Psoas muscle (tissue), 7 donors: ENCODE measurements at regions not wholly inside any gene's neighbourhood (a gene's known extent, or its start where the extent isn't known, plus 50 kb on each side); places are given as distances from the start of the nearest gene placed in this dataset.
A peak's percentile ranks its signal among the peaks of the same experiment; 100 is the strongest.

Source experiments
- ATAC-seq, 4 donors: fragments of 200-7000 bp; cut with Tn5 transposase; one replicate each; pipeline ENCODE4 v1.9.1; 2020; ENCODE audit warnings: moderate library complexity in 3 of 4, mild to moderate bottlenecking in 2 of 4
- DNase-seq, 2 donors: peaks; one replicate each; pipeline ENCODE4 v3.0.0-alpha.2; 2020
- H3K27ac ChIP-seq: fragments of 200-600 bp; one replicate; pipeline ENCODE4 v1.8.0; 2022
- H3K27me3 ChIP-seq, 3 donors: fragments of 200-600 bp in 1 of 3; one replicate each; pipeline versions ENCODE4 v1.6.1 to v1.8.0; 2013 to 2022; ENCODE audit warnings: low read length in 2 of 3, mild to moderate bottlenecking in 2 of 3, moderate library complexity in 1 of 3; ENCODE audit not compliant: insufficient read depth in 3 of 3
- H3K36me3 ChIP-seq, 2 donors: fragments of 200-600 bp in 1 of 2; one replicate each; pipeline versions ENCODE4 v1.6.1 to v1.8.0; 2013 to 2022; ENCODE audit warnings: low read depth in 1 of 2, mild to moderate bottlenecking in 1 of 2, moderate library complexity in 1 of 2; ENCODE audit not compliant: insufficient read depth in 1 of 2
- H3K4me1 ChIP-seq: fragments of 200-600 bp; one replicate; pipeline ENCODE4 v1.8.0; 2022
- H3K4me3 ChIP-seq: fragments of 200-600 bp; one replicate; pipeline ENCODE4 v1.8.0; 2022; ENCODE audit warnings: mild to moderate bottlenecking
- H3K9me3 ChIP-seq: fragments of 200-600 bp; one replicate; pipeline ENCODE4 v1.8.0; 2022
- WGBS, 3 donors: extraction: QIAGEN DNeasy Blood & Tissue Kit; methylation state at CpG; one replicate each; pipeline versions ENCODE4 v1.1.6 to v1.1.7; 2013; 5-methylcytosine and 5-hydroxymethylcytosine counted together
- intact Hi-C, 2 donors: fragments of 100-400 bp; cut with DNase I; formaldehyde crosslinking; loops; one replicate each; pipeline versions ENCODE4 v1.11.0 to v1.14.2; 2022
- TF ChIP-seq, protein P1 (sequence below): fragments of 200-600 bp; IDR thresholded peaks from one replicate; pipeline ENCODE4 v1.8.0; 2022; ENCODE audit warnings: antibody characterized with exemption
- donor health status: healthy with polysubstance abuse.
- donor health status: DM: no; HTN: no; CAD: no; lungs with moderate emphysema.
- donor health status: Bipolar disorder and iron deficiency.
- donor health status: healthy.
- donor health status: DM: yes; HTN: yes; CAD: no.
- donor health status: DM: no; HTN: no; CAD: no.
- donor health status: DM: yes; HTN: yes; CAD: no.

DNA sequence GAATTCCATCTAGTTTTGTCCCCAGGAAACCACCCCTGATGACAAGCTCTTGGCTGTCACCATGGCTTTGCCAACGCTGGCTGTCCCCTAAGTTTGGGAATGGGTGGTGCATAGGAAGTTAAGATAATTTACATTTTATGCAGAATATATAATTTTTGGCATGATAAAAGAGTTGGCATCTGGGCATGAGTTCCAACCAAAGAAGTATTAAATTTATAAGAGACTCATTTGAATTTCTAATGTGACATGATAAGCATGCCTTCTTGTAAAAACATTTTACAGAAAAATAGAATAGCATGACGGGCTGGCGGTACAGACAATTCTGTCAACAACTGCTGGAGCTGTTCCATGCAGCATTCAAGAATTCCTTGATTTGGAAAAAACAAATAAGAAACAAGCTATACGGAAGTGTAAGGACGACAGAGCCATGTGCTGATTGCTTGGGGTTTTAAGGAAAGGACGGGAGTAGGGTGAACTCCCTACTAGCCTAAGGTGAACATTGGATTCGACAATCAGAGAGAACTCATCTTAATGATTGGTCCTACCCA lies 106.8 kb upstream of the C1orf21 start:
- Histone ChIP-seq H3K4me1 (peaks cover 16% of the 10 kb centered on the region), H3K27ac (no peak overlapping the region), H3K36me3 (no peaks in the 10 kb centered on the region), H3K4me3 (no peak overlapping the region), H3K27me3 (no peaks in the 10 kb centered on the region), H3K9me3 (no peaks in the 10 kb centered on the region)
- WGBS, 3 donors, result 90 to 91% (median 90%) methylated on average over 7 of the region's 7 CpGs
- TF ChIP-seq, protein P1, sequence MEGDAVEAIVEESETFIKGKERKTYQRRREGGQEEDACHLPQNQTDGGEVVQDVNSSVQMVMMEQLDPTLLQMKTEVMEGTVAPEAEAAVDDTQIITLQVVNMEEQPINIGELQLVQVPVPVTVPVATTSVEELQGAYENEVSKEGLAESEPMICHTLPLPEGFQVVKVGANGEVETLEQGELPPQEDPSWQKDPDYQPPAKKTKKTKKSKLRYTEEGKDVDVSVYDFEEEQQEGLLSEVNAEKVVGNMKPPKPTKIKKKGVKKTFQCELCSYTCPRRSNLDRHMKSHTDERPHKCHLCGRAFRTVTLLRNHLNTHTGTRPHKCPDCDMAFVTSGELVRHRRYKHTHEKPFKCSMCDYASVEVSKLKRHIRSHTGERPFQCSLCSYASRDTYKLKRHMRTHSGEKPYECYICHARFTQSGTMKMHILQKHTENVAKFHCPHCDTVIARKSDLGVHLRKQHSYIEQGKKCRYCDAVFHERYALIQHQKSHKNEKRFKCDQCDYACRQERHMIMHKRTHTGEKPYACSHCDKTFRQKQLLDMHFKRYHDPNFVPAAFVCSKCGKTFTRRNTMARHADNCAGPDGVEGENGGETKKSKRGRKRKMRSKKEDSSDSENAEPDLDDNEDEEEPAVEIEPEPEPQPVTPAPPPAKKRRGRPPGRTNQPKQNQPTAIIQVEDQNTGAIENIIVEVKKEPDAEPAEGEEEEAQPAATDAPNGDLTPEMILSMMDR, result no peak
- DNase-seq (no peak), ATAC-seq (no peak)
- intact Hi-C loops, result no loop called here

DNA sequence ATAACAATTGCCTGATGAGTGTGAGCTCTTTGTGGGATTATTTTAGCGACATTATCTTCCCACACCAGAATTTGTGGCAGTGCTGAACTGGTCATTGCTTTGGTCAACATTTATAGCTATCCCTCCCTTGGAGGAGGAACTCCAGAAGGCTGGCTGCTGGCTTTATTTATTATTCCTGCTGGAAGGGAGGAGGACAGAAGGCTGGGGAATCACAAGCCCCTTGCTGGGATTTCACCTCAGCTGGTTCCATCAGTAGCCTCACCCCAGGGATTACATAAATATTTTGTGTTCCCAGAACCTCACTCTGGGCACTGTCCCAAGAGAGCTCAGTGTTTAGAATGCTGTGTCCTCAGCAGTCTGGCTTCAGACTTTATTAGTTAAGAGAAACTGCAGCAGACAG lies 102.8 kb upstream of the C1orf21 start:
- TF ChIP-seq, protein P1, result no peak
- no peaks in the 10 kb centered on the region for H3K36me3 ChIP-seq
- H3K27me3 ChIP-seq, result no peaks in the 10 kb centered on the region
- ATAC-seq, result peak; percentile 58 to 64 (median 62)
- DNase-seq, result no peak
- no peak overlapping the region for H3K4me3 ChIP-seq
- H3K9me3 ChIP-seq, result no peaks in the 10 kb centered on the region
- intact Hi-C loops, result no loop called here
- WGBS, 3 donors, result 21 to 23% (median 23%) methylated on average over 1 of the region's 1 CpG
- H3K27ac ChIP-seq, result peak overlapping the region; percentile 74
- H3K4me1 ChIP-seq, result peaks cover 25% of the 10 kb centered on the region

DNA sequence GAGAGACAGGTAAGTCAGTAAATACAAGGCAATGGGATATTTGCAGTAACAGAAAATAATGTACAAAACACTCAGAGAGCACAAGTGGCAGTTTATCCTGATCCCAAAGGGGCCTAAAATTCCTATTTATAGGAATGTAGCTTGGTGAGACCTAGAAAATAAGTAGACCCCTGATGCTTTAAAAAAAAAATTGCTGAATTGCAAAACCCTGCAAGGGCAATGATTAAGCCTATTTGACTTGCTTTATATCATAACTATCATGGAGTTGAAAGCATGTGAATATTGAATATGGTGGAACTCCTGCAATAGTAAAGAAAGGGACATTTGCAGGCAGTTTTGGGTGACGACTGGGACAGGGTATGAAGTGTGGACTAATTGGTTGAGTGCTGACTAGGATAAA lies 101.9 kb upstream of the C1orf21 start:
- ATAC-seq, result no peak
- WGBS, 3 donors, result 79 to 85% (median 83%) methylated on average over 1 of the region's 1 CpG

DNA sequence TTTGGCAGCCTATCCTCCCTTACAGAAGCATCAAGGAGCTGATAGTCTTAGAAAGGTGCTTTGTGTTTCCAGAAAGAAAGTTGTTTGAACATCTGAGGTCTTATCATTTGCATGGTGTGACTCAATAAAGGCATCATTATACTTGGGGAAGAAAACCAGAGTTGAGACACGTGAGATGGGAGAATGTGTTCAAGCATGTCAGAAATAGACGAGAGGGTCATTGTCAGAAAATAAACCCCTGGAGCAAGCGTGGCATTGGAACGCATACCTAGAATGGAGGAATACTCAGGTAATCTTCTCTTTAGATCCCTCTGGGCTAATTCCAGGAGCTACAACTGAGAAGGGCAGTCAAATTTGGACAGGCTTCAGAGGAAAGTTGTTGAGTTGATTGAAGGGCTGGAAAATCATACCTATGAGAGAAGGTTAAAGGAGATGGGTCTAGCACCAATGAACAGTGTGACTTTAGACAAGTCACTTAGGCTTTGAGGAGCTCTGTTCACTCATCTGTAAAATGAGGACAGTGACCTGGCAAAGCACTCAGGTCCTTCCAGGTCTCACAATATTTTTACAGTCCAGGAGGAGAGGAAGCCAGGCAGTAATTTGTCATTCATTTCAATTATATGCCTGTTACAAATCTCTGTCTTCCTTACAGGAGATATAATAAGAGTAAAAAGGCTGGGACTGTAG lies 101.3 kb upstream of the C1orf21 start:
- DNase-seq (no peak), ATAC-seq (peak; percentile 57 to 80 (median 72))
- intact Hi-C loops, result loop anchor here in 1 of 2 donors (5.0 kb wide), 1 partner anchor 82 kb away; no protein-coding TSS in a partner anchor
- H3K27ac ChIP-seq, result peak overlapping the region; percentile 74
- H3K4me3 ChIP-seq, result no peak overlapping the region
- TF ChIP-seq, protein P1, result no peak
- WGBS, 3 donors, result 37 to 42% (median 40%) methylated on average over 4 of the region's 4 CpGs
- H3K4me1 ChIP-seq, result peaks cover 25% of the 10 kb centered on the region
- no peaks in the 10 kb centered on the region for H3K9me3 ChIP-seq
- no peaks in the 10 kb centered on the region for H3K36me3 ChIP-seq
- H3K27me3 ChIP-seq, result no peaks in the 10 kb centered on the region

More for the DNA sequence above, 101.9 kb upstream of the C1orf21 start:
- Histone ChIP-seq H3K4me3 (no peak overlapping the region), H3K4me1 (peaks cover 25% of the 10 kb centered on the region), H3K36me3 (no peaks in the 10 kb centered on the region), H3K27ac (peak overlapping the region; percentile 74), H3K27me3 (no peaks in the 10 kb centered on the region), H3K9me3 (no peaks in the 10 kb centered on the region)
- TF ChIP-seq, protein P1, result no peak
- DNase-seq, result no peak
- intact Hi-C loops, result loop anchor here in 1 of 2 donors (5.0 kb wide), 1 partner anchor 82 kb away; no protein-coding TSS in a partner anchor
